H9 (cell line): ENCODE measurements at regions not wholly inside any gene's neighbourhood (a gene's known extent, or its start where the extent isn't known, plus 50 kb on each side); places are given as distances from the start of the nearest gene placed in this dataset.

Experiments
- DNase-seq: peaks from one replicate; pipeline ENCODE4 v3.0.0-alpha.2; 2017
- H2AFZ ChIP-seq: one replicate; pipeline ENCODE4 v1.6.1; 2013; ENCODE audit warnings: mild to moderate bottlenecking, low read length, control low read depth, moderate library complexity
- H2AK5ac ChIP-seq: 2 replicates; pipeline ENCODE4 v1.6.1; 2013; ENCODE audit warnings: low read length, control low read depth, mixed read lengths; ENCODE audit not compliant: insufficient read length
- H2BK120ac ChIP-seq: one replicate; pipeline ENCODE4 v1.6.1; 2013; ENCODE audit warnings: low read depth, mild to moderate bottlenecking, low read length, control low read depth, inconsistent platforms; ENCODE audit not compliant: poor library complexity, severe bottlenecking
- H2BK12ac ChIP-seq: 2 replicates; pipeline ENCODE4 v1.6.1; 2013; ENCODE audit warnings: low read length, control low read depth, mixed read lengths, low read depth; ENCODE audit not compliant: insufficient read length
- H2BK15ac ChIP-seq: 2 replicates; pipeline ENCODE4 v1.6.1; 2013; ENCODE audit warnings: low read depth, low read length, control low read depth
- H2BK20ac ChIP-seq: one replicate; pipeline ENCODE4 v1.6.1; 2013; ENCODE audit warnings: low read depth, mild to moderate bottlenecking, low read length, control low read depth, inconsistent platforms; ENCODE audit not compliant: poor library complexity, severe bottlenecking
- H2BK5ac ChIP-seq: 2 replicates; pipeline ENCODE4 v1.6.1; 2013; ENCODE audit warnings: low read length, control low read depth, mixed read lengths; ENCODE audit not compliant: insufficient read length
- H3K14ac ChIP-seq: 2 replicates; pipeline ENCODE4 v1.6.1; 2013; ENCODE audit warnings: low read length, control low read depth; ENCODE audit not compliant: insufficient read depth
- H3K18ac ChIP-seq: 2 replicates; pipeline ENCODE4 v1.6.1; 2013; ENCODE audit warnings: low read depth, mild to moderate bottlenecking, mixed read lengths, low read length, control low read depth; ENCODE audit not compliant: insufficient read length
- H3K23ac ChIP-seq: 2 replicates; pipeline ENCODE4 v1.6.1; 2013; ENCODE audit warnings: low read length, control low read depth, mixed read lengths, low read depth; ENCODE audit not compliant: insufficient read length
- H3K23me2 ChIP-seq: 2 replicates; pipeline ENCODE4 v1.6.1; 2013; ENCODE audit warnings: low read depth, mild to moderate bottlenecking, mixed read lengths, low read length, control low read depth; ENCODE audit not compliant: insufficient read length, poor library complexity, severe bottlenecking
- H3K27ac ChIP-seq: 2 replicates; pipeline ENCODE4 v1.5.1; 2013; ENCODE audit warnings: low read length, control low read depth, mixed read lengths, low read depth; ENCODE audit not compliant: insufficient read length
- H3K27me3 ChIP-seq: 2 replicates; pipeline ENCODE4 v1.6.1; 2013; ENCODE audit warnings: low read length, control low read depth, inconsistent platforms; ENCODE audit not compliant: insufficient read depth
- H3K4ac ChIP-seq: 2 replicates; pipeline ENCODE4 v1.6.1; 2013; ENCODE audit warnings: low read depth, mild to moderate bottlenecking, control low read depth, inconsistent platforms, low read length, moderate library complexity
- H3K4me1 ChIP-seq: 2 replicates; pipeline ENCODE4 v1.6.1; 2013; ENCODE audit warnings: low read length, control low read depth, inconsistent platforms; ENCODE audit not compliant: insufficient read depth
- H3K4me2 ChIP-seq: 2 replicates; pipeline ENCODE4 v1.6.1; 2013; ENCODE audit warnings: low read length, control low read depth, mixed read lengths; ENCODE audit not compliant: insufficient read length, insufficient read depth
- H3K56ac ChIP-seq: 2 replicates; pipeline ENCODE4 v1.6.1; 2013; ENCODE audit warnings: low read depth, mild to moderate bottlenecking, mixed read lengths, low read length, control low read depth; ENCODE audit not compliant: insufficient read length
- H3K79me1 ChIP-seq: 2 replicates; pipeline ENCODE4 v1.6.1; 2013; ENCODE audit warnings: low read depth, mild to moderate bottlenecking, moderate library complexity, low read length, control low read depth, inconsistent platforms; ENCODE audit not compliant: insufficient read depth, poor library complexity, severe bottlenecking
- H3K79me2 ChIP-seq: 2 replicates; pipeline ENCODE4 v1.6.1; 2013; ENCODE audit warnings: low read length, control low read depth, inconsistent platforms; ENCODE audit not compliant: insufficient read depth
- H3K9ac ChIP-seq: 2 replicates; pipeline ENCODE4 v1.6.1; 2013; ENCODE audit warnings: low read length, control low read depth, mixed read lengths; ENCODE audit not compliant: insufficient read length; ENCODE audit errors: extremely low read depth
- H3K9me3 ChIP-seq: one replicate; pipeline ENCODE4 v1.6.1; 2013; ENCODE audit warnings: low read depth, low read length, inconsistent platforms; ENCODE audit not compliant: control insufficient read depth
- H3T11ph ChIP-seq: one replicate; pipeline ENCODE4 v1.6.1; 2013; ENCODE audit warnings: mild to moderate bottlenecking, low read length, control low read depth, inconsistent platforms
- H4K20me1 ChIP-seq: one replicate; pipeline ENCODE4 v1.6.1; 2013; ENCODE audit not compliant: control insufficient read depth, insufficient read length, insufficient read depth
- H4K5ac ChIP-seq: 2 replicates; pipeline ENCODE4 v1.6.1; 2013; ENCODE audit warnings: low read depth, mild to moderate bottlenecking, mixed read lengths, low read length, control low read depth; ENCODE audit not compliant: insufficient read length
- H4K8ac ChIP-seq: replicated peaks from 2 replicates; pipeline ENCODE4 v1.6.1; 2013; ENCODE audit warnings: low read length, control low read depth, mixed read lengths, low read depth; ENCODE audit not compliant: insufficient read length
- H4K91ac ChIP-seq: 2 replicates; pipeline ENCODE4 v1.6.1; 2013; ENCODE audit warnings: low read depth, mild to moderate bottlenecking, moderate library complexity, mixed read lengths, low read length, control low read depth; ENCODE audit not compliant: insufficient read length
- H3K27ac Mint-ChIP-seq, 3 experiments: 2 replicates in 2 of 3; 3 replicates in 1 of 3; pipeline ENCODE4 v1.8.0; 2020 to 2021; ENCODE audit warnings: mixed read lengths in 3 of 3, mild to moderate bottlenecking in 1 of 3, moderate library complexity in 1 of 3
- H3K27me3 Mint-ChIP-seq: 2 replicates; pipeline ENCODE4 v1.8.0; 2021; ENCODE audit warnings: low read depth, mild to moderate bottlenecking, moderate library complexity, mixed read lengths
- H3K36me3 Mint-ChIP-seq, 3 experiments: 2 replicates in 2 of 3; 3 replicates in 1 of 3; pipeline ENCODE4 v1.8.0; 2020 to 2021; ENCODE audit warnings: low read depth in 3 of 3, mixed read lengths in 3 of 3; ENCODE audit not compliant: insufficient read depth in 1 of 3
- H3K4me1 Mint-ChIP-seq, 2 experiments: 2 replicates each; pipeline ENCODE4 v1.8.0; 2020; ENCODE audit warnings: mixed read lengths in 2 of 2
- H3K4me3 Mint-ChIP-seq, 2 experiments: 2 replicates in 1 of 2; 3 replicates in 1 of 2; pipeline ENCODE4 v1.8.0; 2020 to 2021; ENCODE audit warnings: mild to moderate bottlenecking in 2 of 2, mixed read lengths in 2 of 2, moderate library complexity in 1 of 2
- H3K9me3 Mint-ChIP-seq, 2 experiments: 2 replicates in 1 of 2; 3 replicates in 1 of 2; pipeline ENCODE4 v1.8.0; 2020; ENCODE audit warnings: mild to moderate bottlenecking in 2 of 2, mixed read lengths in 2 of 2, moderate library complexity in 1 of 2
- WGBS: extraction: QIAGEN DNeasy Blood & Tissue Kit; methylation state at CpG from one replicate; pipeline ENCODE4 v1.1.7; 2013; ENCODE audit warnings: missing lambda C conversion rate, low lambda C conversion rate, mixed read lengths; ENCODE audit not compliant: insufficient read length; ENCODE audit errors: extremely low coverage; 5-methylcytosine and 5-hydroxymethylcytosine counted together
- TF ChIP-seq, protein P1 (sequence below): fragments of 200-600 bp; sonication (generic); conservative IDR thresholded peaks from 3 replicates; pipeline ENCODE4 v1.8.0; 2021; ENCODE audit warnings: antibody characterized with exemption, mild to moderate bottlenecking

DNA sequence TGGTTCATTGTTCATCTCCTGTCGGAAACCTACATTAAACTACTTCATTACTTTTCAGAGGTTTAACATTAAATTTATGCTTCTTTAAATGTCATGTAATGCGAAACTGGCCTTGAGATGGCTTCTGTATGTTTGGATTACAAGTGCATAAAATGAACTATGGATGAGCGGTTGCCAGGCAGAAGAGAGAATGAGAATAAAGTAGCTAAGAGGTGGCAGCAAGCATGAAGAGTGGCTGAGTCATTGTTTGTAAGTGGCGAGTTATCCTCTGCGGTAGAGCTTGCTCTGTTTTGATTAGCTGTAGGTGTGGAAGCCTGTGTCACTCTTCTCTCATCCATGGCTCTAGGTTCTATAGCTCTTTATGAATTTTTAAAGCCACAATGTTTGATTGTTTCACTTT lies 1139.6 kb upstream of the PCDH9 start:
- no peak for DNase-seq
- no peak overlapping the region for H3K4me3 Mint-ChIP-seq
- TF ChIP-seq, protein P1, sequence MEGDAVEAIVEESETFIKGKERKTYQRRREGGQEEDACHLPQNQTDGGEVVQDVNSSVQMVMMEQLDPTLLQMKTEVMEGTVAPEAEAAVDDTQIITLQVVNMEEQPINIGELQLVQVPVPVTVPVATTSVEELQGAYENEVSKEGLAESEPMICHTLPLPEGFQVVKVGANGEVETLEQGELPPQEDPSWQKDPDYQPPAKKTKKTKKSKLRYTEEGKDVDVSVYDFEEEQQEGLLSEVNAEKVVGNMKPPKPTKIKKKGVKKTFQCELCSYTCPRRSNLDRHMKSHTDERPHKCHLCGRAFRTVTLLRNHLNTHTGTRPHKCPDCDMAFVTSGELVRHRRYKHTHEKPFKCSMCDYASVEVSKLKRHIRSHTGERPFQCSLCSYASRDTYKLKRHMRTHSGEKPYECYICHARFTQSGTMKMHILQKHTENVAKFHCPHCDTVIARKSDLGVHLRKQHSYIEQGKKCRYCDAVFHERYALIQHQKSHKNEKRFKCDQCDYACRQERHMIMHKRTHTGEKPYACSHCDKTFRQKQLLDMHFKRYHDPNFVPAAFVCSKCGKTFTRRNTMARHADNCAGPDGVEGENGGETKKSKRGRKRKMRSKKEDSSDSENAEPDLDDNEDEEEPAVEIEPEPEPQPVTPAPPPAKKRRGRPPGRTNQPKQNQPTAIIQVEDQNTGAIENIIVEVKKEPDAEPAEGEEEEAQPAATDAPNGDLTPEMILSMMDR = no peak

More for the DNA sequence above, 1139.6 kb upstream of the PCDH9 start:
- Histone ChIP-seq H3K4me2 (no peak overlapping the region), H2BK20ac (no peak overlapping the region), H4K8ac (no peak overlapping the region), H3K14ac (no peak overlapping the region), H3K18ac (no peak overlapping the region), H3K9me3 (no peaks in the 10 kb centered on the region), H4K5ac (no peak overlapping the region), H3K23ac (no peak overlapping the region), H2BK5ac (no peak overlapping the region), H3K27me3 (no peaks in the 10 kb centered on the region), H2BK12ac (no peak overlapping the region), H2BK15ac (no peak overlapping the region), H3K4ac (no peak overlapping the region), H4K91ac (no peak overlapping the region), H2BK120ac (no peak overlapping the region), H3K56ac (no peak overlapping the region), H3K79me1 (no peaks in the 10 kb centered on the region), H3K4me1 (no peaks in the 10 kb centered on the region), H3K9ac (no peak overlapping the region), H3T11ph (no peak overlapping the region), H3K23me2 (no peaks in the 10 kb centered on the region), H2AFZ (no peak overlapping the region), H2AK5ac (no peak overlapping the region), H3K79me2 (no peaks in the 10 kb centered on the region), H4K20me1 (no peaks in the 10 kb centered on the region), H3K27ac (no peak overlapping the region)
- peaks cover 0 to 6% of the 10 kb centered on the region in 2 experiments; a peak in 3 of 5 replicates for H3K9me3 Mint-ChIP-seq
- H3K4me1 Mint-ChIP-seq = no peaks in the 10 kb centered on the region
- H3K36me3 Mint-ChIP-seq = peaks cover 0 to 4% (median 0%) of the 10 kb centered on the region in 3 experiments; a peak in 1 of 7 replicates
- H3K27me3 Mint-ChIP-seq = no peaks in the 10 kb centered on the region
- no CpG with 5 or more reads among the region's 5 CpGs for WGBS
- no peak overlapping the region for H3K27ac Mint-ChIP-seq
